Keratinocyte (primary cell): ENCODE measurements at regions not wholly inside any gene's neighbourhood (a gene's known extent, or its start where the extent isn't known, plus 50 kb on each side); places are given as distances from the start of the nearest gene placed in this dataset.

Source experiments
- CTCF ChIP-seq, 3 experiments: IDR thresholded peaks in 1 of 3; conservative IDR thresholded peaks in 1 of 3; optimal IDR thresholded peaks in 1 of 3; 2 replicates in 2 of 3; 3 replicates in 1 of 3; pipeline versions ENCODE3 to v1.5.1; 2011; ENCODE audit warnings: low read length in 3 of 3, mild to moderate bottlenecking in 3 of 3, moderate library complexity in 2 of 3, control low read depth in 1 of 3, inconsistent platforms in 1 of 3; ENCODE audit not compliant: insufficient read depth in 2 of 3; ENCODE audit errors: extremely low read depth in 1 of 3
- EZH2 ChIP-seq: IDR thresholded peaks from one replicate; pipeline ENCODE4 v1.6.1; 2012; ENCODE audit warnings: inconsistent platforms, mild to moderate bottlenecking, low read length, moderate library complexity

- TF ChIP-seq CTCF (optimal IDR thresholded peaks at IDR 0.05 in 1 of 3, IDR thresholded peaks at IDR 0.05 in 1 of 3, conservative IDR thresholded peaks at IDR 0.05 in 1 of 3; ENCODE audit: extremely low read depth in 1 of 3, insufficient read depth in 2 of 3, low read length in 3 of 3) (no peak), EZH2 (no peak)
Measured at GRCh38 chr20:4509825-4510522, 176.3 kb upstream of the PRNP start.
